KMS-11 (cell line): ENCODE measurements at regions not wholly inside any gene's neighbourhood (a gene's known extent, or its start where the extent isn't known, plus 50 kb on each side); places are given as distances from the start of the nearest gene placed in this dataset.

ENCODE experiments used
- H2AFZ ChIP-seq: fragments of 200-600 bp; sonication (generic); 2 replicates; pipeline ENCODE4 v1.6.1; 2016; ENCODE audit warnings: antibody characterized with exemption, mixed run types, low read depth
- H3K27ac ChIP-seq: fragments of 200-600 bp; sonication (generic); 2 replicates; pipeline ENCODE4 v1.6.1; 2016; ENCODE audit warnings: mild to moderate bottlenecking, mixed run types
- H3K27me3 ChIP-seq: fragments of 200-600 bp; sonication (generic); 2 replicates; pipeline ENCODE4 v1.6.1; 2017; ENCODE audit warnings: mild to moderate bottlenecking, low read depth, mixed run types, moderate library complexity; ENCODE audit not compliant: insufficient read depth
- H3K36me3 ChIP-seq: fragments of 200-600 bp; sonication (generic); 2 replicates; pipeline ENCODE4 v1.6.1; 2017; ENCODE audit warnings: mild to moderate bottlenecking, mixed run types; ENCODE audit not compliant: insufficient read depth
- H3K4me1 ChIP-seq: fragments of 200-600 bp; sonication (generic); 2 replicates; pipeline ENCODE4 v1.6.1; 2016; ENCODE audit warnings: mild to moderate bottlenecking, low read depth, mixed run types; ENCODE audit not compliant: poor library complexity, severe bottlenecking
- H3K4me2 ChIP-seq: fragments of 200-600 bp; sonication (generic); 2 replicates; pipeline ENCODE4 v1.7.0; 2016; ENCODE audit warnings: mild to moderate bottlenecking, mixed run types
- H3K4me3 ChIP-seq: fragments of 200-600 bp; sonication (generic); IDR thresholded peaks from 2 replicates; pipeline ENCODE4 v1.6.1; 2017; ENCODE audit warnings: low read depth, low read length, mixed read lengths; ENCODE audit not compliant: insufficient read depth
- H3K79me2 ChIP-seq: fragments of 200-600 bp; sonication (generic); 2 replicates; pipeline ENCODE4 v1.6.1; 2016; ENCODE audit warnings: low read depth, mixed run types; ENCODE audit not compliant: insufficient read depth
- H3K9ac ChIP-seq: fragments of 200-600 bp; sonication (generic); 2 replicates; pipeline ENCODE4 v1.6.1; 2016; ENCODE audit warnings: mild to moderate bottlenecking, mixed run types
- H4K20me1 ChIP-seq: fragments of 200-600 bp; sonication (generic); 2 replicates; pipeline ENCODE4 v1.6.1; 2016; ENCODE audit warnings: mild to moderate bottlenecking, mixed run types; ENCODE audit not compliant: insufficient read depth
- CTCF ChIP-seq: fragments of 200-600 bp; sonication (generic); conservative IDR thresholded peaks from 2 replicates; pipeline ENCODE4 v1.6.1; 2017; ENCODE audit warnings: low read depth, mild to moderate bottlenecking, antibody characterized with exemption, low read length, moderate library complexity, mixed read lengths

GRCh38 chr13:95382411-95382810 is 81.2 kb upstream of the ABCC4 start:
- H4K20me1 ChIP-seq: no peaks in the 10 kb centered on the region

GRCh38 chr13:95382916-95383315 is 81.7 kb upstream of the ABCC4 start:
- Histone ChIP-seq H3K79me2 (no peaks in the 10 kb centered on the region), H2AFZ (no peak overlapping the region), H3K4me2 (no peak overlapping the region), H3K27ac (no peak overlapping the region), H4K20me1 (no peaks in the 10 kb centered on the region), H3K36me3 (no peaks in the 10 kb centered on the region), H3K9ac (no peak overlapping the region), H3K4me1 (peaks cover 3% of the 10 kb centered on the region), H3K27me3 (no peaks in the 10 kb centered on the region), H3K4me3 (no peak overlapping the region)
- TF ChIP-seq CTCF: no peak

More at GRCh38 chr13:95382411-95382810, 81.2 kb upstream of the ABCC4 start:
- Histone ChIP-seq H2AFZ (no peak overlapping the region), H3K4me1 (peaks cover 3% of the 10 kb centered on the region), H3K27me3 (no peaks in the 10 kb centered on the region), H3K36me3 (no peaks in the 10 kb centered on the region), H3K4me3 (no peak overlapping the region), H3K79me2 (no peaks in the 10 kb centered on the region), H3K27ac (no peak overlapping the region), H3K9ac (no peak overlapping the region), H3K4me2 (no peak overlapping the region)
- no peak for TF ChIP-seq CTCF

- Histone ChIP-seq H3K4me3 (no peak overlapping the region), H4K20me1 (no peaks in the 10 kb centered on the region), H3K27me3 (no peaks in the 10 kb centered on the region), H3K36me3 (no peaks in the 10 kb centered on the region), H2AFZ (no peak overlapping the region), H3K27ac (no peak overlapping the region), H3K79me2 (no peaks in the 10 kb centered on the region), H3K4me1 (peaks cover 2% of the 10 kb centered on the region), H3K9ac (no peak overlapping the region), H3K4me2 (no peak overlapping the region)
- TF ChIP-seq CTCF: no peak
These were observed 84.1 kb upstream of the ABCC4 start for GRCh38 chr13:95385373-95385772.

- Histone ChIP-seq H3K36me3 (no peaks in the 10 kb centered on the region), H3K27me3 (no peaks in the 10 kb centered on the region), H3K9ac (no peak overlapping the region), H3K79me2 (no peaks in the 10 kb centered on the region), H2AFZ (no peak overlapping the region), H3K4me3 (no peak overlapping the region), H3K4me2 (no peak overlapping the region), H3K4me1 (no peaks in the 10 kb centered on the region), H4K20me1 (no peaks in the 10 kb centered on the region), H3K27ac (no peak overlapping the region)
- no peak for TF ChIP-seq CTCF
These were observed 84.5 kb upstream of the ABCC4 start for GRCh38 chr13:95385798-95386197.
